D721Med (cell line): ENCODE measurements at regions not wholly inside any gene's neighbourhood (a gene's known extent, or its start where the extent isn't known, plus 50 kb on each side); places are given as distances from the start of the nearest gene placed in this dataset.

Source experiments
- DNase-seq: peaks from one replicate; pipeline ENCODE4 v3.0.0; 2011; ENCODE audit warnings: low spot score; ENCODE audit not compliant: insufficient read length
- FAIRE-seq: peaks from 2 replicates; lab custom pipeline; 2011; peaks lifted over from hg19 to GRCh38; lab: Jason Lieb, UNC
- CTCF ChIP-seq: IDR thresholded peaks from 2 replicates; pipeline ENCODE4 v1.5.1; 2012; ENCODE audit warnings: mild to moderate bottlenecking, control low read depth; ENCODE audit not compliant: insufficient read depth; ENCODE audit errors: missing control alignments

- TF ChIP-seq CTCF = no peak
- FAIRE-seq = no peak
- no peak for DNase-seq
These were observed 151.1 kb downstream of the SLC7A11 start for GRCh38 chr4:138090918-138091676.

GRCh38 chr4:138090150-138090917 lies 151.8 kb downstream of the SLC7A11 start:
- FAIRE-seq (peak; percentile 68), DNase-seq (peak; percentile 44)

GRCh38 chr4:138088449-138089208 lies 153.5 kb downstream of the SLC7A11 start:
- DNase-seq (no peak), FAIRE-seq (no peak)
- TF ChIP-seq CTCF = no peak

More at GRCh38 chr4:138090150-138090917, 151.8 kb downstream of the SLC7A11 start:
- peak; percentile 84 for TF ChIP-seq CTCF

GRCh38 chr4:138087066-138087719 lies 155.0 kb downstream of the SLC7A11 start:
- no peak for TF ChIP-seq CTCF
- FAIRE-seq (no peak), DNase-seq (no peak)

- no peak for TF ChIP-seq CTCF
- DNase-seq = no peak
- no peak for FAIRE-seq
These were observed 155.5 kb downstream of the SLC7A11 start for GRCh38 chr4:138086611-138087041.

GRCh38 chr4:138085736-138086305 lies 156.3 kb downstream of the SLC7A11 start:
- FAIRE-seq (no peak), DNase-seq (no peak)
- TF ChIP-seq CTCF = no peak
